Natural killer cell (primary cell): ENCODE measurements at regions not wholly inside any gene's neighbourhood (a gene's known extent, or its start where the extent isn't known, plus 50 kb on each side); places are given as distances from the start of the nearest gene placed in this dataset.

Experiments
- ATAC-seq, 3 donors: fragments of 150-1000 bp in 2 of 3; fragments of 200-7000 bp in 1 of 3; cut with Tn5 transposase; 1 replicate in 1 of 3; 2 replicates in 2 of 3; pipeline ENCODE4 v1.10.0; 2021; ENCODE audit warnings: mild to moderate bottlenecking in 2 of 3, moderate library complexity in 2 of 3
- DNase-seq, 2 donors: peaks; one replicate each; pipeline versions ENCODE4 v3.0.0 to v3.0.0-alpha.2; 2013 to 2021; ENCODE audit warnings: mixed read lengths in 1 of 2
- H3K27ac ChIP-seq: one replicate; pipeline ENCODE4 v1.5.1; 2013; ENCODE audit warnings: mild to moderate bottlenecking, low read length
- H3K27me3 ChIP-seq: one replicate; pipeline ENCODE4 v1.6.1; 2013; ENCODE audit warnings: low read length; ENCODE audit not compliant: control insufficient read depth, insufficient read depth
- H3K36me3 ChIP-seq: one replicate; pipeline ENCODE4 v1.6.1; 2013; ENCODE audit warnings: low read length; ENCODE audit not compliant: control insufficient read depth, insufficient read depth
- H3K4me1 ChIP-seq: one replicate; pipeline ENCODE4 v1.6.1; 2013; ENCODE audit warnings: low read length; ENCODE audit not compliant: control insufficient read depth, insufficient read depth
- H3K4me3 ChIP-seq: one replicate; pipeline ENCODE4 v1.5.1; 2013; ENCODE audit warnings: low read length
- H3K9me3 ChIP-seq: one replicate; pipeline ENCODE4 v1.6.1; 2013; ENCODE audit warnings: low read length; ENCODE audit not compliant: control insufficient read depth, insufficient read depth
- H3K27ac Mint-ChIP-seq, 2 donors: one replicate each; pipeline ENCODE4 v1.8.0; 2022; ENCODE audit warnings: mild to moderate bottlenecking in 2 of 2, mixed read lengths in 2 of 2, moderate library complexity in 1 of 2
- H3K27me3 Mint-ChIP-seq, 2 donors: one replicate each; pipeline ENCODE4 v1.8.0; 2022; ENCODE audit warnings: low read depth in 2 of 2, mixed read lengths in 2 of 2
- H3K36me3 Mint-ChIP-seq: one replicate; pipeline ENCODE4 v1.8.0; 2022; ENCODE audit warnings: mixed read lengths
- H3K4me1 Mint-ChIP-seq, 2 donors: one replicate each; pipeline ENCODE4 v1.8.0; 2022; ENCODE audit warnings: mixed read lengths in 2 of 2
- H3K4me3 Mint-ChIP-seq: one replicate; pipeline ENCODE4 v1.8.0; 2022; ENCODE audit warnings: mild to moderate bottlenecking, moderate library complexity, mixed read lengths
- H3K9me3 Mint-ChIP-seq, 2 donors: one replicate each; pipeline ENCODE4 v1.8.0; 2022; ENCODE audit warnings: mixed read lengths in 2 of 2
- WGBS: methylation state at CpG from one replicate; pipeline ENCODE4 v1.1.7; 2013; ENCODE audit warnings: missing lambda C conversion rate; ENCODE audit not compliant: insufficient coverage; 5-methylcytosine and 5-hydroxymethylcytosine counted together
- intact Hi-C: fragments of 100-400 bp; cut with micrococcal nuclease; formaldehyde crosslinking; loops from one replicate; pipeline ENCODE4 v1.14.2; 2022
- TF ChIP-seq, protein P1 (sequence below): fragments of 200-600 bp; IDR thresholded peaks from one replicate; pipeline ENCODE4 v1.8.0; 2022; ENCODE audit warnings: antibody characterized with exemption

GRCh38 chr7:112630565-112630964 is 149.8 kb downstream of the LSMEM1 start:
- TF ChIP-seq, protein P1, sequence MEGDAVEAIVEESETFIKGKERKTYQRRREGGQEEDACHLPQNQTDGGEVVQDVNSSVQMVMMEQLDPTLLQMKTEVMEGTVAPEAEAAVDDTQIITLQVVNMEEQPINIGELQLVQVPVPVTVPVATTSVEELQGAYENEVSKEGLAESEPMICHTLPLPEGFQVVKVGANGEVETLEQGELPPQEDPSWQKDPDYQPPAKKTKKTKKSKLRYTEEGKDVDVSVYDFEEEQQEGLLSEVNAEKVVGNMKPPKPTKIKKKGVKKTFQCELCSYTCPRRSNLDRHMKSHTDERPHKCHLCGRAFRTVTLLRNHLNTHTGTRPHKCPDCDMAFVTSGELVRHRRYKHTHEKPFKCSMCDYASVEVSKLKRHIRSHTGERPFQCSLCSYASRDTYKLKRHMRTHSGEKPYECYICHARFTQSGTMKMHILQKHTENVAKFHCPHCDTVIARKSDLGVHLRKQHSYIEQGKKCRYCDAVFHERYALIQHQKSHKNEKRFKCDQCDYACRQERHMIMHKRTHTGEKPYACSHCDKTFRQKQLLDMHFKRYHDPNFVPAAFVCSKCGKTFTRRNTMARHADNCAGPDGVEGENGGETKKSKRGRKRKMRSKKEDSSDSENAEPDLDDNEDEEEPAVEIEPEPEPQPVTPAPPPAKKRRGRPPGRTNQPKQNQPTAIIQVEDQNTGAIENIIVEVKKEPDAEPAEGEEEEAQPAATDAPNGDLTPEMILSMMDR: no peak
- DNase-seq (no peak), ATAC-seq (no peak)
- Histone ChIP-seq H3K4me3 (no peak overlapping the region), H3K27ac (no peak overlapping the region), H3K27me3 (no peaks in the 10 kb centered on the region), H3K9me3 (no peaks in the 10 kb centered on the region), H3K36me3 (no peaks in the 10 kb centered on the region), H3K4me1 (no peaks in the 10 kb centered on the region)
- intact Hi-C loops: no loop called here
- Mint-ChIP-seq H3K9me3 (no peaks in the 10 kb centered on the region), H3K27ac (no peak overlapping the region), H3K4me3 (no peak overlapping the region), H3K36me3 (no peaks in the 10 kb centered on the region), H3K4me1 (no peaks in the 10 kb centered on the region), H3K27me3 (no peaks in the 10 kb centered on the region)
- WGBS: 100% methylated on average over 1 of the region's 1 CpG

GRCh38 chr7:112634107-112634506 is 153.3 kb downstream of the LSMEM1 start:
- TF ChIP-seq, protein P1: no peak
- no peak for ATAC-seq
- no peak overlapping the region for H3K27ac Mint-ChIP-seq

GRCh38 chr7:112635742-112636141 is 154.5 kb downstream of the TMEM168 start:
- Histone ChIP-seq H3K4me3 (no peak overlapping the region), H3K9me3 (no peaks in the 10 kb centered on the region), H3K27ac (no peak overlapping the region), H3K27me3 (no peaks in the 10 kb centered on the region), H3K4me1 (no peaks in the 10 kb centered on the region), H3K36me3 (no peaks in the 10 kb centered on the region)
- ATAC-seq (no peak), DNase-seq (no peak)
- Mint-ChIP-seq H3K36me3 (no peaks in the 10 kb centered on the region), H3K27me3 (peaks cover 0 to 3% of the 10 kb centered on the region in 2 donors), H3K27ac (no peak overlapping the region), H3K4me1 (no peaks in the 10 kb centered on the region), H3K4me3 (no peak overlapping the region), H3K9me3 (no peaks in the 10 kb centered on the region)
- TF ChIP-seq, protein P1: no peak
- intact Hi-C loops: no loop called here

More at GRCh38 chr7:112634107-112634506, 153.3 kb downstream of the LSMEM1 start:
- intact Hi-C loops: no loop called here
- WGBS: 93% methylated on average over 3 of the region's 3 CpGs
- H3K36me3 Mint-ChIP-seq: no peaks in the 10 kb centered on the region
- H3K4me3 Mint-ChIP-seq: no peak overlapping the region
- H3K9me3 Mint-ChIP-seq: no peaks in the 10 kb centered on the region
- H3K4me1 Mint-ChIP-seq: no peaks in the 10 kb centered on the region
- Histone ChIP-seq H3K27me3 (no peaks in the 10 kb centered on the region), H3K9me3 (no peaks in the 10 kb centered on the region), H3K4me1 (no peaks in the 10 kb centered on the region), H3K27ac (no peak overlapping the region), H3K36me3 (no peaks in the 10 kb centered on the region), H3K4me3 (no peak overlapping the region)
- peaks cover 0 to 3% of the 10 kb centered on the region in 2 donors for H3K27me3 Mint-ChIP-seq
- no peak for DNase-seq

DNA sequence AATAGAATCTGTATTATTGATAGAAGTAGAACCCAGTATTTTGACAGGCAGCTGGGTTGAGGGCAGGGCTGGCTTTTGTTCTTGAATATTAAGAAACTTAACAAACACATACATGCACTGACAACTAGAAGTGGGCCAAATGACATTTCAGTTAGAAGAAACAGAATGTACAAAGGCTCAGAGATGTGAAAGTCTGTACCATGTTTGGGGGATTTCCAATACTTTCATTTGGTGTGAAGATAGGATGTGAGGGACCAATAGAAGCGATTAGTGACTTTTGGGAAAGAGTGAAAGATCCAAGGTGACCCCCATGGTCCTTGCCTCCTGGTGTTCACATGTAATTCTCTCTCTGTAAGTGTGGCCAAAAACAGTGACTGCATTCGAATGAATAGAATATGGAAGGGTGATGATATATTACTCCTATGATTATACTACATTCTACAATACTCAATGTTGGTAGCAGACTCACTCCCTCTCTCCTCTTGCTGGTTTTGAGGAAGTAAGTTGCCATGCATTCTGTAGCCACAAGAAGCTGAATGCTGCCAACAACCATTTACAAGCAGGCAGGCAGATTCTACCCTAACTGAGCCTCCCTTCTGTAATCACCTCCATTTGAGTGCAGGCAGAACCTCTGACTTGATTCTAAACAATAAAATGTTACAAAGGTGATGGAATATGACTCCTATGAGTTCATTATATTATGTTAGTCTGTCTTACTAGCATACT is 151.4 kb downstream of the TMEM168 start:
- WGBS: 100% methylated on average over 1 of the region's 2 CpGs
- no peak for DNase-seq
- no peaks in the 10 kb centered on the region for H3K4me1 ChIP-seq
- ATAC-seq: no peak
- Mint-ChIP-seq H3K27ac (no peak overlapping the region), H3K4me1 (no peaks in the 10 kb centered on the region), H3K4me3 (no peak overlapping the region), H3K9me3 (peaks cover under 1 to 5% of the 10 kb centered on the region in 2 donors), H3K36me3 (no peaks in the 10 kb centered on the region), H3K27me3 (peaks cover 0 to 3% of the 10 kb centered on the region in 2 donors)
- no peak overlapping the region for H3K27ac ChIP-seq
- H3K4me3 ChIP-seq: no peak overlapping the region
- no peaks in the 10 kb centered on the region for H3K9me3 ChIP-seq
- intact Hi-C loops: no loop called here
- TF ChIP-seq, protein P1: no peak
- no peaks in the 10 kb centered on the region for H3K27me3 ChIP-seq
- no peaks in the 10 kb centered on the region for H3K36me3 ChIP-seq
